Activated naive CD8-positive, alpha-beta T cell (primary cell): ENCODE measurements at regions not wholly inside any gene's neighbourhood (a gene's known extent, or its start where the extent isn't known, plus 50 kb on each side); places are given as distances from the start of the nearest gene placed in this dataset.
"Not testable (repeated sequence)": the region's sequence is repeated elsewhere in the genome, so short reads cannot be mapped to it uniquely, and the experiment has no call there.

Experiments
- H3K27ac Mint-ChIP-seq: one replicate; pipeline ENCODE4 v1.8.0; 2021; ENCODE audit warnings: mixed read lengths
- H3K27me3 Mint-ChIP-seq: one replicate; pipeline ENCODE4 v1.8.0; 2021; ENCODE audit warnings: mixed read lengths
- H3K36me3 Mint-ChIP-seq: one replicate; pipeline ENCODE4 v1.8.0; 2021; ENCODE audit warnings: mixed read lengths
- H3K4me1 Mint-ChIP-seq: one replicate; pipeline ENCODE4 v1.8.0; 2021; ENCODE audit warnings: low read depth, mixed read lengths
- H3K4me3 Mint-ChIP-seq: one replicate; pipeline ENCODE4 v1.8.0; 2021; ENCODE audit warnings: mild to moderate bottlenecking, mixed read lengths
- H3K9me3 Mint-ChIP-seq: one replicate; pipeline ENCODE4 v1.8.0; 2021; ENCODE audit warnings: low read depth, mixed read lengths

- Mint-ChIP-seq H3K27me3 (no peaks in the 10 kb centered on the region), H3K4me3 (no peak overlapping the region), H3K27ac (no peak overlapping the region), H3K9me3 (peaks cover 15% of the 10 kb centered on the region), H3K4me1 (no peaks in the 10 kb centered on the region), H3K36me3 (no peaks in the 10 kb centered on the region)
Measured at GRCh38 chr2:34838408-34838807, 1239.3 kb upstream of the FAM98A start.

GRCh38 chr2:34836361-34836760 is 1237.3 kb upstream of the FAM98A start:
- no peaks in the 10 kb centered on the region for H3K36me3 Mint-ChIP-seq
- H3K27ac Mint-ChIP-seq = no peak overlapping the region
- no peaks in the 10 kb centered on the region for H3K27me3 Mint-ChIP-seq
- H3K4me1 Mint-ChIP-seq = no peaks in the 10 kb centered on the region
- no peak overlapping the region for H3K4me3 Mint-ChIP-seq
- H3K9me3 Mint-ChIP-seq = peaks cover 15% of the 10 kb centered on the region

- no peak overlapping the region for H3K27ac Mint-ChIP-seq
- H3K4me1 Mint-ChIP-seq = no peaks in the 10 kb centered on the region
- H3K4me3 Mint-ChIP-seq = no peak overlapping the region
- H3K27me3 Mint-ChIP-seq = no peaks in the 10 kb centered on the region
- peaks cover 5% of the 10 kb centered on the region for H3K9me3 Mint-ChIP-seq
- H3K36me3 Mint-ChIP-seq = no peaks in the 10 kb centered on the region
Measured at GRCh38 chr2:34831096-34831495, 1232.0 kb upstream of the FAM98A start.

GRCh38 chr2:34828481-34828880 is 1229.4 kb upstream of the FAM98A start:
- H3K4me1 Mint-ChIP-seq = no peaks in the 10 kb centered on the region
- H3K36me3 Mint-ChIP-seq = no peaks in the 10 kb centered on the region
- no peak overlapping the region for H3K27ac Mint-ChIP-seq
- no peaks in the 10 kb centered on the region for H3K27me3 Mint-ChIP-seq
- H3K9me3 Mint-ChIP-seq = peaks cover 9% of the 10 kb centered on the region
- no peak overlapping the region for H3K4me3 Mint-ChIP-seq

GRCh38 chr2:34827398-34827797 is 1228.3 kb upstream of the FAM98A start:
- H3K4me3 Mint-ChIP-seq = no peak overlapping the region
- H3K9me3 Mint-ChIP-seq = peaks cover 11% of the 10 kb centered on the region
- no peaks in the 10 kb centered on the region for H3K36me3 Mint-ChIP-seq
- no peaks in the 10 kb centered on the region for H3K27me3 Mint-ChIP-seq
- H3K27ac Mint-ChIP-seq = no peak overlapping the region
- H3K4me1 Mint-ChIP-seq = no peaks in the 10 kb centered on the region

GRCh38 chr2:34825686-34826085 is 1226.6 kb upstream of the FAM98A start:
- Mint-ChIP-seq H3K4me1 (no peaks in the 10 kb centered on the region), H3K4me3 (no peak overlapping the region)

GRCh38 chr2:34822616-34823015 is 1223.5 kb upstream of the FAM98A start:
- no peaks in the 10 kb centered on the region for H3K36me3 Mint-ChIP-seq
- no peaks in the 10 kb centered on the region for H3K27me3 Mint-ChIP-seq
- H3K9me3 Mint-ChIP-seq = peaks cover 7% of the 10 kb centered on the region
- H3K4me3 Mint-ChIP-seq = no peak overlapping the region
- H3K4me1 Mint-ChIP-seq = no peaks in the 10 kb centered on the region
- H3K27ac Mint-ChIP-seq = no peak overlapping the region

More at GRCh38 chr2:34825686-34826085, 1226.6 kb upstream of the FAM98A start:
- Mint-ChIP-seq H3K27me3 (no peaks in the 10 kb centered on the region), H3K36me3 (no peaks in the 10 kb centered on the region), H3K9me3 (peaks cover 11% of the 10 kb centered on the region), H3K27ac (no peak overlapping the region)

- Mint-ChIP-seq H3K27ac (no peak overlapping the region), H3K36me3 (no peaks in the 10 kb centered on the region), H3K9me3 (no peaks in the 10 kb centered on the region), H3K27me3 (no peaks in the 10 kb centered on the region), H3K4me1 (no peaks in the 10 kb centered on the region), H3K4me3 (no peak overlapping the region)
Measured at GRCh38 chr2:34815052-34815741, 1216.1 kb upstream of the FAM98A start.

- Mint-ChIP-seq H3K36me3 (no peaks in the 10 kb centered on the region), H3K27ac (no peak overlapping the region), H3K4me1 (no peaks in the 10 kb centered on the region), H3K4me3 (no peak overlapping the region), H3K27me3 (no peaks in the 10 kb centered on the region), H3K9me3 (no peaks in the 10 kb centered on the region)
Measured at GRCh38 chr2:34810456-34810855, 1211.4 kb upstream of the FAM98A start.

- H3K27me3 Mint-ChIP-seq = no peaks in the 10 kb centered on the region
- no peaks in the 10 kb centered on the region for H3K4me1 Mint-ChIP-seq
- H3K27ac Mint-ChIP-seq = no peak overlapping the region
- no peaks in the 10 kb centered on the region for H3K36me3 Mint-ChIP-seq
- H3K4me3 Mint-ChIP-seq = no peak overlapping the region
- H3K9me3 Mint-ChIP-seq = no peaks in the 10 kb centered on the region
Measured at GRCh38 chr2:34808426-34808825, 1209.3 kb upstream of the FAM98A start.

- H3K36me3 Mint-ChIP-seq = no peaks in the 10 kb centered on the region
- no peaks in the 10 kb centered on the region for H3K27me3 Mint-ChIP-seq
- no peak overlapping the region for H3K4me3 Mint-ChIP-seq
- no peaks in the 10 kb centered on the region for H3K4me1 Mint-ChIP-seq
- no peaks in the 10 kb centered on the region for H3K9me3 Mint-ChIP-seq
- no peak overlapping the region for H3K27ac Mint-ChIP-seq
Measured at GRCh38 chr2:34806891-34807290, 1207.8 kb upstream of the FAM98A start.

GRCh38 chr2:34806396-34806795 is 1207.3 kb upstream of the FAM98A start:
- H3K27me3 Mint-ChIP-seq = no peaks in the 10 kb centered on the region
- no peak overlapping the region for H3K27ac Mint-ChIP-seq
- no peaks in the 10 kb centered on the region for H3K36me3 Mint-ChIP-seq

GRCh38 chr2:34799556-34799955 is 1200.5 kb upstream of the FAM98A start:
- no peak overlapping the region for H3K4me3 Mint-ChIP-seq
- no peak overlapping the region for H3K27ac Mint-ChIP-seq
- no peaks in the 10 kb centered on the region for H3K4me1 Mint-ChIP-seq
- H3K27me3 Mint-ChIP-seq = no peaks in the 10 kb centered on the region
- no peaks in the 10 kb centered on the region for H3K36me3 Mint-ChIP-seq
- H3K9me3 Mint-ChIP-seq = no peaks in the 10 kb centered on the region

More at GRCh38 chr2:34806396-34806795, 1207.3 kb upstream of the FAM98A start:
- Mint-ChIP-seq H3K4me3 (no peak overlapping the region), H3K4me1 (no peaks in the 10 kb centered on the region), H3K9me3 (no peaks in the 10 kb centered on the region)

GRCh38 chr2:34795586-34795985 is 1196.5 kb upstream of the FAM98A start:
- H3K27ac Mint-ChIP-seq, H3K27me3 Mint-ChIP-seq, H3K4me1 Mint-ChIP-seq, H3K36me3 Mint-ChIP-seq, H3K9me3 Mint-ChIP-seq, H3K4me3 Mint-ChIP-seq: not testable (repeated sequence)

GRCh38 chr2:34789169-34789568 is 1190.1 kb upstream of the FAM98A start:
- Mint-ChIP-seq H3K4me3 (no peak overlapping the region), H3K27ac (no peak overlapping the region), H3K36me3 (no peaks in the 10 kb centered on the region), H3K9me3 (no peaks in the 10 kb centered on the region), H3K27me3 (no peaks in the 10 kb centered on the region), H3K4me1 (no peaks in the 10 kb centered on the region)

- Mint-ChIP-seq H3K27me3 (no peaks in the 10 kb centered on the region), H3K9me3 (no peaks in the 10 kb centered on the region), H3K27ac (no peak overlapping the region), H3K36me3 (no peaks in the 10 kb centered on the region), H3K4me1 (no peaks in the 10 kb centered on the region), H3K4me3 (no peak overlapping the region)
Measured at GRCh38 chr2:34787341-34787740, 1188.2 kb upstream of the FAM98A start.
